Caco-2 (cell line): ENCODE measurements at regions not wholly inside any gene's neighbourhood (a gene's known extent, or its start where the extent isn't known, plus 50 kb on each side); places are given as distances from the start of the nearest gene placed in this dataset.
"Not testable (repeated sequence)": the region's sequence is repeated elsewhere in the genome, so short reads cannot be mapped to it uniquely, and the experiment has no call there.

Experiments used
- BruUV-seq: library from RNA; stranded (reverse); fragments of 400-500 nt; replicated peaks from 2 replicates; lab custom pipeline; 2021; lab: Mats Ljungman, UMichigan
- CTCF ChIA-PET: fragments of 300-600 bp; sonication (Branson Sonifier 250); formaldehyde crosslinking; loops from one replicate; lab custom pipeline; 2022; ENCODE audit warnings: antibody characterized with exemption; lab: Charles Lee
- POLR2A ChIA-PET: fragments of 300-600 bp; sonication (Branson Sonifier 250); formaldehyde crosslinking; loops from one replicate; lab custom pipeline; 2022; ENCODE audit warnings: antibody characterized with exemption; lab: Charles Lee
- DNase-seq, 2 experiments: peaks; one replicate each; pipeline versions ENCODE4 v3.0.0 to v3.0.0-alpha.2; 2020 to 2022
- H3K27me3 ChIP-seq: replicated peaks from 2 replicates; pipeline ENCODE4 v1.6.0; 2011; ENCODE audit warnings: low read length; ENCODE audit not compliant: control insufficient read depth, insufficient read depth
- H3K36me3 ChIP-seq: 2 replicates; pipeline ENCODE4 v1.5.1; 2011; ENCODE audit warnings: low read length; ENCODE audit not compliant: control insufficient read depth, insufficient read depth
- H3K4me1 ChIP-seq: fragments of 250-450 bp; sonication (Bioruptor Pico); 2 replicates; pipeline ENCODE4 v1.5.1; 2020; ENCODE audit warnings: mild to moderate bottlenecking
- H3K4me3 ChIP-seq: 2 replicates; pipeline ENCODE4 v1.5.1; 2011; ENCODE audit warnings: low read depth, mild to moderate bottlenecking, control low read depth, low read length
- H3K9me3 ChIP-seq: fragments of 250-450 bp; sonication (Bioruptor Pico); 2 replicates; pipeline ENCODE4 v1.5.1; 2020; ENCODE audit warnings: mild to moderate bottlenecking, moderate library complexity
- H3K27ac Mint-ChIP-seq: one replicate; pipeline ENCODE4 v1.8.0; 2022; ENCODE audit warnings: mixed read lengths; ENCODE audit not compliant: unreplicated experiment
- H3K27me3 Mint-ChIP-seq: one replicate; pipeline ENCODE4 v1.8.0; 2022; ENCODE audit warnings: mixed read lengths; ENCODE audit not compliant: insufficient read depth, unreplicated experiment
- H3K36me3 Mint-ChIP-seq: one replicate; pipeline ENCODE4 v1.8.0; 2022; ENCODE audit warnings: mild to moderate bottlenecking, mixed read lengths; ENCODE audit not compliant: insufficient read depth, unreplicated experiment
- H3K4me1 Mint-ChIP-seq: one replicate; pipeline ENCODE4 v1.8.0; 2022; ENCODE audit warnings: low read depth, mixed read lengths; ENCODE audit not compliant: unreplicated experiment
- H3K4me3 Mint-ChIP-seq: one replicate; pipeline ENCODE4 v1.8.0; 2022; ENCODE audit warnings: mild to moderate bottlenecking, moderate library complexity, mixed read lengths; ENCODE audit not compliant: unreplicated experiment
- H3K9me3 Mint-ChIP-seq: one replicate; pipeline ENCODE4 v1.8.0; 2022; ENCODE audit warnings: mixed read lengths; ENCODE audit not compliant: unreplicated experiment
- intact Hi-C: fragments of 100-400 bp; cut with micrococcal nuclease; formaldehyde crosslinking; loops from one replicate; pipeline ENCODE4 v1.10.0; 2022; ENCODE audit not compliant: unreplicated experiment
- TF ChIP-seq, protein P1 (sequence below), 2 experiments: fragments of 200-600 bp in 1 of 2; IDR thresholded peaks; 1 replicate in 1 of 2; 2 replicates in 1 of 2; pipeline versions ENCODE4 v1.5.1 to v1.8.0; 2011 to 2022; ENCODE audit warnings: antibody characterized with exemption in 1 of 2, control low read depth in 1 of 2, inconsistent platforms in 1 of 2, low read depth in 1 of 2, low read length in 1 of 2, mild to moderate bottlenecking in 1 of 2, moderate library complexity in 1 of 2; ENCODE audit not compliant: insufficient read depth in 1 of 2, severe bottlenecking in 1 of 2, unreplicated experiment in 1 of 2

- Histone ChIP-seq H3K4me1 (peaks cover 12% of the 10 kb centered on the region; the same call in 1 of the 2 replicates), H3K36me3 (no peaks in the 10 kb centered on the region), H3K9me3 (no peaks in the 10 kb centered on the region), H3K27me3 (no peaks in the 10 kb centered on the region), H3K4me3 (no peak overlapping the region)
- POLR2A ChIA-PET, result no interaction called here
- intact Hi-C loops, result no loop called here
- Mint-ChIP-seq H3K4me3 (no peak overlapping the region), H3K27me3 (no peaks in the 10 kb centered on the region), H3K36me3 (peaks cover 6% of the 10 kb centered on the region), H3K4me1 (peaks cover 13% of the 10 kb centered on the region), H3K9me3 (no peaks in the 10 kb centered on the region), H3K27ac (no peak overlapping the region)
- TF ChIP-seq, protein P1, sequence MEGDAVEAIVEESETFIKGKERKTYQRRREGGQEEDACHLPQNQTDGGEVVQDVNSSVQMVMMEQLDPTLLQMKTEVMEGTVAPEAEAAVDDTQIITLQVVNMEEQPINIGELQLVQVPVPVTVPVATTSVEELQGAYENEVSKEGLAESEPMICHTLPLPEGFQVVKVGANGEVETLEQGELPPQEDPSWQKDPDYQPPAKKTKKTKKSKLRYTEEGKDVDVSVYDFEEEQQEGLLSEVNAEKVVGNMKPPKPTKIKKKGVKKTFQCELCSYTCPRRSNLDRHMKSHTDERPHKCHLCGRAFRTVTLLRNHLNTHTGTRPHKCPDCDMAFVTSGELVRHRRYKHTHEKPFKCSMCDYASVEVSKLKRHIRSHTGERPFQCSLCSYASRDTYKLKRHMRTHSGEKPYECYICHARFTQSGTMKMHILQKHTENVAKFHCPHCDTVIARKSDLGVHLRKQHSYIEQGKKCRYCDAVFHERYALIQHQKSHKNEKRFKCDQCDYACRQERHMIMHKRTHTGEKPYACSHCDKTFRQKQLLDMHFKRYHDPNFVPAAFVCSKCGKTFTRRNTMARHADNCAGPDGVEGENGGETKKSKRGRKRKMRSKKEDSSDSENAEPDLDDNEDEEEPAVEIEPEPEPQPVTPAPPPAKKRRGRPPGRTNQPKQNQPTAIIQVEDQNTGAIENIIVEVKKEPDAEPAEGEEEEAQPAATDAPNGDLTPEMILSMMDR (IDR thresholded peaks at IDR 0.05; ENCODE audit: insufficient read depth in 1 of 2, low read depth in 1 of 2, low read length in 1 of 2, severe bottlenecking in 1 of 2, unreplicated experiment in 1 of 2), result no peak
- CTCF ChIA-PET, result no interaction called here
- DNase-seq, result no peak
- BruUV-seq, result no TSS peak
Observed at GRCh38 chr16:29117631-29118030, 132.8 kb downstream of the LAT start.

GRCh38 chr16:29116980-29117379 is 132.1 kb downstream of the LAT start:
- CTCF ChIA-PET, result no interaction called here
- no peak for DNase-seq
- no peaks in the 10 kb centered on the region for H3K36me3 ChIP-seq
- H3K9me3 Mint-ChIP-seq, result no peaks in the 10 kb centered on the region
- H3K9me3 ChIP-seq, result no peaks in the 10 kb centered on the region
- intact Hi-C loops, result no loop called here
- H3K4me1 Mint-ChIP-seq, result peaks cover 13% of the 10 kb centered on the region
- H3K4me3 ChIP-seq, result no peak overlapping the region
- POLR2A ChIA-PET, result no interaction called here
- H3K4me3 Mint-ChIP-seq, result no peak overlapping the region
- H3K27me3 ChIP-seq, result no peaks in the 10 kb centered on the region
- peaks cover 6% of the 10 kb centered on the region for H3K36me3 Mint-ChIP-seq
- H3K27ac Mint-ChIP-seq, result no peak overlapping the region
- H3K27me3 Mint-ChIP-seq, result no peaks in the 10 kb centered on the region
- no TSS peak for BruUV-seq
- TF ChIP-seq, protein P1 (IDR thresholded peaks at IDR 0.05; ENCODE audit: insufficient read depth in 1 of 2, low read depth in 1 of 2, low read length in 1 of 2, severe bottlenecking in 1 of 2, unreplicated experiment in 1 of 2), result no peak
- H3K4me1 ChIP-seq, result peaks cover 12% of the 10 kb centered on the region; the same call in 1 of the 2 replicates

GRCh38 chr16:29116207-29116606 is 131.4 kb downstream of the LAT start:
- POLR2A ChIA-PET, intact Hi-C loops, BruUV-seq, H3K27me3 Mint-ChIP-seq, H3K36me3 Mint-ChIP-seq, H3K27me3 ChIP-seq, H3K27ac Mint-ChIP-seq, CTCF ChIA-PET, H3K36me3 ChIP-seq, DNase-seq, H3K4me3 Mint-ChIP-seq, H3K9me3 ChIP-seq, H3K9me3 Mint-ChIP-seq, H3K4me3 ChIP-seq: not testable (repeated sequence)
- peaks cover 13% of the 10 kb centered on the region for H3K4me1 Mint-ChIP-seq
- peaks cover 12% of the 10 kb centered on the region; the same call in 1 of the 2 replicates for H3K4me1 ChIP-seq

DNA sequence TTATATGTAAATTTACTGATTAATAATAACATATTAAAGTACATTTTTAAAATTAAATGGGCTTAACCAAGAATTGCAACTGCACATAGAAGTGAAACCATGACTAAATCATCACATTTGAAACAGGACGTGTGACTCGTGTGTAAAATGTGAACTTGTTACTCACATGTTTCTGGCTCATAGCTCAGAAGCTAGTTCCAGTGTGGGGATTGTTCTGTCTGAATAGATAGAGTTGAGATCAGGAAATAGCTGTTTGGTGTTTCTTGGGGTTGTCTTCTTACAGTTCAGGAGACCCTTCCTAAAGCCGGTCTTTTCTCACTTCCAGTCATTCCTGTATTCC is 130.9 kb downstream of the LAT start:
- CTCF ChIA-PET, H3K9me3 ChIP-seq, H3K36me3 ChIP-seq, POLR2A ChIA-PET, H3K27ac Mint-ChIP-seq, H3K9me3 Mint-ChIP-seq, intact Hi-C loops, DNase-seq, H3K27me3 ChIP-seq, H3K4me3 Mint-ChIP-seq, H3K36me3 Mint-ChIP-seq, H3K27me3 Mint-ChIP-seq, H3K4me3 ChIP-seq, BruUV-seq: not testable (repeated sequence)
- peaks cover 13% of the 10 kb centered on the region for H3K4me1 Mint-ChIP-seq
- H3K4me1 ChIP-seq, result peaks cover 12% of the 10 kb centered on the region; the same call in 1 of the 2 replicates
